ENCODE measurements at regions not wholly inside any gene's neighbourhood (a gene's known extent, or its start where the extent isn't known, plus 50 kb on each side); places are given as distances from the start of the nearest gene placed in this dataset.

DNA sequence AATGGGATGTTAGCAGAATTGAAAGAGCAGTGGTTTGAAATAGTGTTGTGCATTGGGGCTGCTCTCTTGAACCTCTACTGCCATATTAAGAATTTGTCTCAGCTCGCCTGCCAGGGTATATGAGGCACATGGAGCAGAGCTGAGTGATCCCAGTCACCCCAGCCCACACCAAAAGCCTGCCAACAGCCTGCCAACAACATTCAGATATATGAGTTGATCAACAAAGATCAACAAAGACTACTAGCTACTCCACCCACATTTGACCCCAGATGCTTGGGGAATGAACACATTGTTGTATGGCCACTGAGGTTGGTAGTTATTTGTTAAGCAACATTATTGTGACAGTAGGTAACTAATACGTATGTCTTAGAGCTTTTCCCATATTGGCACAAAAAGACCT is 570.9 kb upstream of the IL12A start:
- Histone ChIP-seq H3K9ac (no peak overlapping the region), H3K36me3 (no peaks in the 10 kb centered on the region), H3K27me3 (no peaks in the 10 kb centered on the region), H3F3A (ENCODE audit: low read depth) (no peaks in the 10 kb centered on the region), H4K20me1 (ENCODE audit: low read depth) (no peaks in the 10 kb centered on the region), H3K4me3 (no peak overlapping the region), H3K27ac (no peak overlapping the region), H3K9me3 (ENCODE audit: low read depth) (no peaks in the 10 kb centered on the region), H3K79me2 (ENCODE audit: low read depth) (no peaks in the 10 kb centered on the region), H3K4me2 (no peak overlapping the region), H3K4me1 (no peaks in the 10 kb centered on the region), H2AFZ (replicated peaks) (no peak overlapping the region)
- H3K4me3 Mint-ChIP-seq = no peak overlapping the region
- H3K4me1 Mint-ChIP-seq = peaks cover 8% of the 10 kb centered on the region
- no peak for DNase-seq (ENCODE audit: low spot score)
- no peak overlapping the region for H3K27ac Mint-ChIP-seq
- no peaks in the 10 kb centered on the region for H3K36me3 Mint-ChIP-seq
- TF ChIP-seq EZH2 (IDR thresholded peaks at IDR 0.05) (no peak), EZH2phosphoT487 (IDR thresholded peaks at IDR 0.05) (no peak)
- TF ChIP-seq, protein P1, sequence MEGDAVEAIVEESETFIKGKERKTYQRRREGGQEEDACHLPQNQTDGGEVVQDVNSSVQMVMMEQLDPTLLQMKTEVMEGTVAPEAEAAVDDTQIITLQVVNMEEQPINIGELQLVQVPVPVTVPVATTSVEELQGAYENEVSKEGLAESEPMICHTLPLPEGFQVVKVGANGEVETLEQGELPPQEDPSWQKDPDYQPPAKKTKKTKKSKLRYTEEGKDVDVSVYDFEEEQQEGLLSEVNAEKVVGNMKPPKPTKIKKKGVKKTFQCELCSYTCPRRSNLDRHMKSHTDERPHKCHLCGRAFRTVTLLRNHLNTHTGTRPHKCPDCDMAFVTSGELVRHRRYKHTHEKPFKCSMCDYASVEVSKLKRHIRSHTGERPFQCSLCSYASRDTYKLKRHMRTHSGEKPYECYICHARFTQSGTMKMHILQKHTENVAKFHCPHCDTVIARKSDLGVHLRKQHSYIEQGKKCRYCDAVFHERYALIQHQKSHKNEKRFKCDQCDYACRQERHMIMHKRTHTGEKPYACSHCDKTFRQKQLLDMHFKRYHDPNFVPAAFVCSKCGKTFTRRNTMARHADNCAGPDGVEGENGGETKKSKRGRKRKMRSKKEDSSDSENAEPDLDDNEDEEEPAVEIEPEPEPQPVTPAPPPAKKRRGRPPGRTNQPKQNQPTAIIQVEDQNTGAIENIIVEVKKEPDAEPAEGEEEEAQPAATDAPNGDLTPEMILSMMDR (IDR thresholded peaks at IDR 0.05) = no peak
- H3K27me3 Mint-ChIP-seq (ENCODE audit: insufficient read depth, low read depth) = peaks cover 2% of the 10 kb centered on the region
- peaks cover 8% of the 10 kb centered on the region for H3K9me3 Mint-ChIP-seq

DNA sequence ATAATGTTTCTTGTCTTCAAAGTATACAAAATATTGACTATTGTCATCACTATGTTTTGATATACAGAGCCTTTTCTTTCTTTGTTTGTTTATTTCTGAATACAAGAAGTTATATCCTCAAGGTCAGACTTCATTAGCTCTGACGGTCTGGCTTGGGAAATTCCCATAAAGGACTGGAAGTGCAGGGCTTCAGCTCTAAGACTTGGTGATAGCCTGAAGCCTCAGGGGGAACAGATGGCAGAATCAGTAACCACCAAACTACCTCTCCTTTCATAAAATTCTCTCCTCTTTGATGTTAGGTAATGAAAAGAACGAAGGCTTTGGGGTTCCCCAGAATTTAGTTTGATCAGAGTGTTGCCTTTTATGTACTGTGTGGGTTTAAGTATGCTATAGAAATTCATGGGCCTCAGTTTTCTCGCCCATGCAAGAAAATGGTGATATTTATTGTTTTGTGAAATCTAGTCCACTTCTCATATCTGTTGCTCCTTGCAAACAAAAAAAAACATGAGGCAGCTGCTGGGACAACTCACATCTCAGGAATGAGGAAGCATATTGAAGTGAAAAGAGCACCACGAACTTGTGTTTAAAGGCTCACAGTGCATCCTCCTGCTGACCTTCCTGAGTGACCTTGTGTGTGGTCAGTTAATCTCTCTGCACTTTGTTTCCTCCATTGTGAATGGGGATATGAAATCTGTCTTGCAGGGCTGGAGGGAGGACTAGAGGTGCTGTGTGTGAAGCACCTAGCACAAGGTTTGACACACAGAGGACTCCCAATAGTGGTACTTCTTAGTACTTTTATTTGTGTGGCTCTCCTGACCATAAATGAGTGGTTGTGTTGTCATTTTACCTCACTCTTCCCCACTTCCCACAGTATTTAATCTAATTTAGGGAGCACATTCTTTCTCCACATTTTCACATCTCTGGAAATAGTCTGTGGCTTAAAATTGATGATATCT is 569.8 kb upstream of the IL12A start:
- H3K27me3 ChIP-seq = no peaks in the 10 kb centered on the region
- no peak for DNase-seq (ENCODE audit: low spot score)
- Mint-ChIP-seq H3K4me1 (peaks cover 8% of the 10 kb centered on the region), H3K27ac (peak overlapping the region; percentile 64), H3K9me3 (peaks cover 11% of the 10 kb centered on the region), H3K27me3 (ENCODE audit: insufficient read depth, low read depth) (peaks cover 2% of the 10 kb centered on the region), H3K4me3 (no peak overlapping the region), H3K36me3 (no peaks in the 10 kb centered on the region)
- H3K79me2 ChIP-seq (ENCODE audit: low read depth) = no peaks in the 10 kb centered on the region
- no peaks in the 10 kb centered on the region for H3K36me3 ChIP-seq
- H4K20me1 ChIP-seq (ENCODE audit: low read depth) = no peaks in the 10 kb centered on the region
- H3K27ac ChIP-seq = no peak overlapping the region
- H3K4me1 ChIP-seq = no peaks in the 10 kb centered on the region
- H3K4me3 ChIP-seq = no peak overlapping the region
- H3K9me3 ChIP-seq (ENCODE audit: low read depth) = no peaks in the 10 kb centered on the region
- H3F3A ChIP-seq (ENCODE audit: low read depth) = no peaks in the 10 kb centered on the region
- H3K4me2 ChIP-seq = no peak overlapping the region
- no peak overlapping the region for H2AFZ ChIP-seq (replicated peaks)
- TF ChIP-seq EZH2 (IDR thresholded peaks at IDR 0.05) = no peak
- TF ChIP-seq EZH2phosphoT487 (IDR thresholded peaks at IDR 0.05) = no peak
- TF ChIP-seq, protein P1 (IDR thresholded peaks at IDR 0.05) = no peak
- H3K9ac ChIP-seq = no peak overlapping the region

DNA sequence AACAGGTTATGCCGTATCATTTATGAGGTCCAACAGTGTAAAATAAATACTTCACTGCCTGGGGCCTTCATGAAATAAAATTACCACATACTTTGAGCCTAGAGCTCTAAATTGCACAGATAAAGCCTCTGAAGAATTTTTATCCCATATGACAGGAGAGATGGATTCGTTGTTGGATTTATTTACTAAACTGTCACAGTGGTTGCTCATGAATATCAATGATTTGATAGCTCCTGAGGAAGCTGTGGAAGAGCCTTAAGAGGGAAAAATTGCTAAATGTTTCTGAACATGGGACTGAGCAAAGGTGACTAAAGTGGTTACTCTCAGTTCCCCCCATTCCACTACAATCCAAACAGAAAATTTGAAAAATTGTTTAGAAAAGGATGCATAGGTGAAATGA is 558.9 kb upstream of the IL12A start:
- no peaks in the 10 kb centered on the region for H3K9me3 ChIP-seq (ENCODE audit: low read depth)
- H3K4me1 ChIP-seq = no peaks in the 10 kb centered on the region
- Mint-ChIP-seq H3K4me3 (no peak overlapping the region), H3K4me1 (peaks cover 12% of the 10 kb centered on the region), H3K36me3 (no peaks in the 10 kb centered on the region), H3K27me3 (ENCODE audit: insufficient read depth, low read depth) (no peaks in the 10 kb centered on the region), H3K27ac (no peak overlapping the region), H3K9me3 (peaks cover 7% of the 10 kb centered on the region)
- H3K27ac ChIP-seq = no peak overlapping the region
- TF ChIP-seq, protein P1 (IDR thresholded peaks at IDR 0.05) = no peak
- TF ChIP-seq EZH2phosphoT487 (IDR thresholded peaks at IDR 0.05) (no peak), EZH2 (IDR thresholded peaks at IDR 0.05) (no peak)
- H3K27me3 ChIP-seq = no peaks in the 10 kb centered on the region
- H3K4me3 ChIP-seq = no peak overlapping the region
- no peak overlapping the region for H3K4me2 ChIP-seq
- H3F3A ChIP-seq (ENCODE audit: low read depth) = no peaks in the 10 kb centered on the region
- no peak for DNase-seq (ENCODE audit: low spot score)
- H2AFZ ChIP-seq (replicated peaks) = no peak overlapping the region
- no peak overlapping the region for H3K9ac ChIP-seq
- H4K20me1 ChIP-seq (ENCODE audit: low read depth) = no peaks in the 10 kb centered on the region
- no peaks in the 10 kb centered on the region for H3K79me2 ChIP-seq (ENCODE audit: low read depth)
- no peaks in the 10 kb centered on the region for H3K36me3 ChIP-seq
